ENCODE measurements at regions not wholly inside any gene's neighbourhood (a gene's known extent, or its start where the extent isn't known, plus 50 kb on each side); places are given as distances from the start of the nearest gene placed in this dataset.

DNA sequence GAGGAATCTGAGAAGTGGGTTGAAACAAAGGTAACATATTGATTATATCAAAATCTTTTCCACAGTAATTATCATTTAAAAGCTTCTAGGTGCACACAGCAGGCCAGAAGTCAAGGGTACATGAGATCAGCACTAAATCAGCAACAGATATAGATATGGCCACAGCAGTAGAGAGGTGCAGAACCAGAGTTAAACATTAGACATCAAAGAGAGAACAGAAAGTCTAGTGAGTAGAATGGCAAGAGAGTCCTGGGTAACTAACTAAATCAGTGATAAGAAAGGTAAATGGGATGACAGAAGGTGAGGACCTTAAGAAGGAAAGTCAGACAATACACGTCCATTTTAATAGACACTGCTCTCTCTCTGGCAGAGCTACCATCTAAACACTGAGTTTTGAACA lies 119.5 kb upstream of the GRIA4 start:
- no peak overlapping the region for H3K4me3 ChIP-seq (ENCODE audit: low read depth, low read length, poor library complexity, severe bottlenecking)
- no peak overlapping the region for H3K27ac ChIP-seq (ENCODE audit: low read depth, low read length, poor library complexity, severe bottlenecking)
- BruUV-seq (replicated peaks), result no TSS peak
- H2AFZ ChIP-seq (ENCODE audit: low read length), result no peak overlapping the region
- no peaks in the 10 kb centered on the region for H3K9me2 ChIP-seq (ENCODE audit: insufficient read depth, low read length)
- no peaks in the 10 kb centered on the region for H3K9me3 ChIP-seq (ENCODE audit: low read length)
- no peaks in the 10 kb centered on the region for H4K20me1 ChIP-seq (ENCODE audit: insufficient read depth, low read length)
- intact Hi-C loops (cut with micrococcal nuclease; ENCODE audit: unreplicated experiment), result no loop called here
- CTCF ChIA-PET (ENCODE audit: unreplicated experiment), result no interaction called here
- TF ChIP-seq, protein P1, sequence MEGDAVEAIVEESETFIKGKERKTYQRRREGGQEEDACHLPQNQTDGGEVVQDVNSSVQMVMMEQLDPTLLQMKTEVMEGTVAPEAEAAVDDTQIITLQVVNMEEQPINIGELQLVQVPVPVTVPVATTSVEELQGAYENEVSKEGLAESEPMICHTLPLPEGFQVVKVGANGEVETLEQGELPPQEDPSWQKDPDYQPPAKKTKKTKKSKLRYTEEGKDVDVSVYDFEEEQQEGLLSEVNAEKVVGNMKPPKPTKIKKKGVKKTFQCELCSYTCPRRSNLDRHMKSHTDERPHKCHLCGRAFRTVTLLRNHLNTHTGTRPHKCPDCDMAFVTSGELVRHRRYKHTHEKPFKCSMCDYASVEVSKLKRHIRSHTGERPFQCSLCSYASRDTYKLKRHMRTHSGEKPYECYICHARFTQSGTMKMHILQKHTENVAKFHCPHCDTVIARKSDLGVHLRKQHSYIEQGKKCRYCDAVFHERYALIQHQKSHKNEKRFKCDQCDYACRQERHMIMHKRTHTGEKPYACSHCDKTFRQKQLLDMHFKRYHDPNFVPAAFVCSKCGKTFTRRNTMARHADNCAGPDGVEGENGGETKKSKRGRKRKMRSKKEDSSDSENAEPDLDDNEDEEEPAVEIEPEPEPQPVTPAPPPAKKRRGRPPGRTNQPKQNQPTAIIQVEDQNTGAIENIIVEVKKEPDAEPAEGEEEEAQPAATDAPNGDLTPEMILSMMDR (conservative IDR thresholded peaks at IDR 0.05; ENCODE audit: low read length), result no peak
- TF ChIP-seq EZH2phosphoT487 (IDR thresholded peaks at IDR 0.05; ENCODE audit: borderline replicate concordance, low read depth, low read length), result no peak
- no peaks in the 10 kb centered on the region for H3K36me3 ChIP-seq (ENCODE audit: insufficient read depth, low read length)
- POLR2A ChIA-PET, result interaction anchor here (0.7 to 0.9 kb wide), 2 partner anchors 493 to 1652 kb away, joined by 3 read pairs; no protein-coding TSS in a partner anchor
- no peak overlapping the region for H3K4me2 ChIP-seq (ENCODE audit: low read length)
- no peak for DNase-seq (ENCODE audit: low spot score)
- H3K4me1 ChIP-seq (ENCODE audit: insufficient read depth, low read length, poor library complexity, severe bottlenecking), result no peaks in the 10 kb centered on the region
- H3K79me2 ChIP-seq (ENCODE audit: insufficient read depth, low read depth, low read length), result no peaks in the 10 kb centered on the region

DNA sequence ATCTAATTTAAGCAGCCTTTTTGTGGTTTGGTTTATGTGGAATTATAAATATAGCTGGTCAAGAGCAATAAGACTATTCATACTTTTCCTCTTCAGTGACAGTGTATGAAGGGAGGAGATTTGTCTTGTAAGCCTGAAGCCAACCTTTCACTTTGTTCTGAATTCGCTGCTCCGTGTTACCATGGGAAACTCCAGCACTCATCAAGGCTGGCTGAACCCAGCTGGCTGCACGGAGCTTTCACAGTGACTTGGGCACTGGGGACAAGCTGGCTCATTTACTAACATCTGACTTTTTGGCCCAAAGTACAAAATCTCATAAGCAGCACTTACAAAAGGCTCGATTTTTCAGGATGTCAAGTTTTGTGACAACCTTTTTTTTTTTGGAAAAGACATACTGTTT lies 120.4 kb upstream of the GRIA4 start:
- Histone ChIP-seq H3K79me2 (ENCODE audit: insufficient read depth, low read depth, low read length) (no peaks in the 10 kb centered on the region), H2AFZ (ENCODE audit: low read length) (no peak overlapping the region), H3K36me3 (ENCODE audit: insufficient read depth, low read length) (no peaks in the 10 kb centered on the region), H3K9me2 (ENCODE audit: insufficient read depth, low read length) (no peaks in the 10 kb centered on the region), H4K20me1 (ENCODE audit: insufficient read depth, low read length) (no peaks in the 10 kb centered on the region), H3K4me3 (ENCODE audit: low read depth, low read length, poor library complexity, severe bottlenecking) (no peak overlapping the region), H3K4me2 (ENCODE audit: low read length) (no peak overlapping the region), H3K9me3 (ENCODE audit: low read length) (no peaks in the 10 kb centered on the region), H3K4me1 (ENCODE audit: insufficient read depth, low read length, poor library complexity, severe bottlenecking) (no peaks in the 10 kb centered on the region), H3K27ac (ENCODE audit: low read depth, low read length, poor library complexity, severe bottlenecking) (no peak overlapping the region)
- DNase-seq (ENCODE audit: low spot score), result no peak
- intact Hi-C loops (cut with micrococcal nuclease; ENCODE audit: unreplicated experiment), result no loop called here
- ChIA-PET POLR2A (interaction anchor here (0.9 kb wide), 1 partner anchor 492 kb away, joined by 3 read pairs; no protein-coding TSS in a partner anchor), CTCF (ENCODE audit: unreplicated experiment) (no interaction called here)
- TF ChIP-seq EZH2phosphoT487 (IDR thresholded peaks at IDR 0.05; ENCODE audit: borderline replicate concordance, low read depth, low read length), result no peak
- TF ChIP-seq, protein P1 (conservative IDR thresholded peaks at IDR 0.05; ENCODE audit: low read length), result no peak
- BruUV-seq (replicated peaks), result no TSS peak

DNA sequence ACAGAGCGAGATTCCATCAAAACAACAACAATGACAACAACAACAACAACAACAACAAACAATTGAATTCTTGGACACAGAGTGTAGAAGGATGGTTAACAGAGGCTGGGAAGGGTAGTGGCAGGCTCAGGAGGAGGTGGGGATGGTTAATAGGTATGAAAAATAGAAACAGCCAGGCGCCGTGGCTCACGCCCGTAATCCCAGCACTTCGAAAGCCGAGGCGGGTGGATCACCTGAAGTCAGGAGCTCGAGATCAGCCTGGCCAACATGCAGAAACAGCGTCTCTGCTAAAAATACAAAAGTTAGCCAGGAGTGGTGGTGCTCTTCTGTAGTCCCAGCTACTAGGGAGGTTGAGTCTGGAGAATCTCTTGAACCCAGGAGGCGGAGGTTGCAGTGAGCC lies 122.9 kb upstream of the GRIA4 start:
- H3K36me3 ChIP-seq (ENCODE audit: insufficient read depth, low read length), result no peaks in the 10 kb centered on the region
- no peak overlapping the region for H3K27ac ChIP-seq (ENCODE audit: low read depth, low read length, poor library complexity, severe bottlenecking)
- H3K4me1 ChIP-seq (ENCODE audit: insufficient read depth, low read length, poor library complexity, severe bottlenecking), result no peaks in the 10 kb centered on the region
- no peaks in the 10 kb centered on the region for H3K9me3 ChIP-seq (ENCODE audit: low read length)
- H4K20me1 ChIP-seq (ENCODE audit: insufficient read depth, low read length), result no peaks in the 10 kb centered on the region
- H2AFZ ChIP-seq (ENCODE audit: low read length), result no peak overlapping the region
- POLR2A ChIA-PET, result no interaction called here
- H3K9me2 ChIP-seq (ENCODE audit: insufficient read depth, low read length), result no peaks in the 10 kb centered on the region
- CTCF ChIA-PET (ENCODE audit: unreplicated experiment), result no interaction called here
- no peak overlapping the region for H3K4me3 ChIP-seq (ENCODE audit: low read depth, low read length, poor library complexity, severe bottlenecking)
- no peak for DNase-seq (ENCODE audit: low spot score)
- intact Hi-C loops (cut with micrococcal nuclease; ENCODE audit: unreplicated experiment), result no loop called here
- H3K79me2 ChIP-seq (ENCODE audit: insufficient read depth, low read depth, low read length), result no peaks in the 10 kb centered on the region
- TF ChIP-seq, protein P1 (conservative IDR thresholded peaks at IDR 0.05; ENCODE audit: low read length), result no peak
- no peak for TF ChIP-seq EZH2phosphoT487 (IDR thresholded peaks at IDR 0.05; ENCODE audit: borderline replicate concordance, low read depth, low read length)
- no peak overlapping the region for H3K4me2 ChIP-seq (ENCODE audit: low read length)
- no TSS peak for BruUV-seq (replicated peaks)

Data from OCI-LY7 (cell line).